ENCODE measurements at regions not wholly inside any gene's neighbourhood (a gene's known extent, or its start where the extent isn't known, plus 50 kb on each side); places are given as distances from the start of the nearest gene placed in this dataset.

DNA sequence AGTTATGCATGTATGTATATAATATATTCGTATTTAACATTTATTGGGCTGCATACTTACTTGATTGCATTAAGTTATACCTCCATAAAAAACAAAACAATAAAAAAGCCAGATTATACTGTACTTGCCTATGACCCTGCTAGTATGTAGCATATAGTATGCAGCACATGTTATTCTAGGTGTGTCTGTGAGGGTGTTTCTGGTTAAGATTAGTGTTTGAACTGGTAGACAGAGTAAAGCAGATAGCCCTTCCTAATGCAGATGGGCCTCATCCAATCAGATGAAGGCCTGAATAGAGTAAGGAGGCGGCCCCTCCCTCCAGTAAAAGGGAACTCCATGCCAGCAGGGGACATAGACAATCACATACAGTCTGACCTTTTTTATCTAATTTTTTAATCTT is 323.3 kb upstream of the USP24 start:
- Mint-ChIP-seq H3K36me3 (ENCODE audit: unreplicated experiment) (no peaks in the 10 kb centered on the region), H3K9me3 (ENCODE audit: unreplicated experiment) (no peaks in the 10 kb centered on the region), H3K27me3 (ENCODE audit: unreplicated experiment) (no peaks in the 10 kb centered on the region), H3K27ac (ENCODE audit: unreplicated experiment) (no peak overlapping the region), H3K4me3 (ENCODE audit: unreplicated experiment) (no peak overlapping the region), H3K4me1 (ENCODE audit: low read depth, unreplicated experiment) (no peaks in the 10 kb centered on the region)
- DNase-seq, result no peak
- no peak for TF ChIP-seq CTCF (IDR thresholded peaks at IDR 0.05; ENCODE audit: partially characterized antibody, unreplicated experiment)

DNA sequence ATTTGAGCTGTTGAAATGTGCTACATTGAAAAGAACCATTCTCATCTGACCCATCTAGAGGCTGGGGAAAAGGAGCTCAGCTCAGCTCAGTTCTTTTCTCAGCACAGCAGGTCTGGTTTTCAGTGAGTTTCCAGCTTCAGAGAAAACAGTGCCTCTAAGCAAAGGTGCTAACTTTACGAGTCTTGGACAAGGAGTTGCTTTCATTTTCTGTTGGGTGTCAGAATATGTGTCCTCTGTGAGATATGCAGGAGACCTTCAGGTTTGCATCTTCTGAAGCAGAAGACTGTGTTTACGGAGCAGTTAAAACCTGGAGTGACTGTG is 321.3 kb upstream of the USP24 start:
- no peak for DNase-seq
- TF ChIP-seq CTCF (IDR thresholded peaks at IDR 0.05; ENCODE audit: partially characterized antibody, unreplicated experiment), result no peak
- Mint-ChIP-seq H3K27ac (ENCODE audit: unreplicated experiment) (no peak overlapping the region), H3K4me3 (ENCODE audit: unreplicated experiment) (no peak overlapping the region), H3K9me3 (ENCODE audit: unreplicated experiment) (no peaks in the 10 kb centered on the region), H3K4me1 (ENCODE audit: low read depth, unreplicated experiment) (no peaks in the 10 kb centered on the region), H3K36me3 (ENCODE audit: unreplicated experiment) (no peaks in the 10 kb centered on the region), H3K27me3 (ENCODE audit: unreplicated experiment) (no peaks in the 10 kb centered on the region)

DNA sequence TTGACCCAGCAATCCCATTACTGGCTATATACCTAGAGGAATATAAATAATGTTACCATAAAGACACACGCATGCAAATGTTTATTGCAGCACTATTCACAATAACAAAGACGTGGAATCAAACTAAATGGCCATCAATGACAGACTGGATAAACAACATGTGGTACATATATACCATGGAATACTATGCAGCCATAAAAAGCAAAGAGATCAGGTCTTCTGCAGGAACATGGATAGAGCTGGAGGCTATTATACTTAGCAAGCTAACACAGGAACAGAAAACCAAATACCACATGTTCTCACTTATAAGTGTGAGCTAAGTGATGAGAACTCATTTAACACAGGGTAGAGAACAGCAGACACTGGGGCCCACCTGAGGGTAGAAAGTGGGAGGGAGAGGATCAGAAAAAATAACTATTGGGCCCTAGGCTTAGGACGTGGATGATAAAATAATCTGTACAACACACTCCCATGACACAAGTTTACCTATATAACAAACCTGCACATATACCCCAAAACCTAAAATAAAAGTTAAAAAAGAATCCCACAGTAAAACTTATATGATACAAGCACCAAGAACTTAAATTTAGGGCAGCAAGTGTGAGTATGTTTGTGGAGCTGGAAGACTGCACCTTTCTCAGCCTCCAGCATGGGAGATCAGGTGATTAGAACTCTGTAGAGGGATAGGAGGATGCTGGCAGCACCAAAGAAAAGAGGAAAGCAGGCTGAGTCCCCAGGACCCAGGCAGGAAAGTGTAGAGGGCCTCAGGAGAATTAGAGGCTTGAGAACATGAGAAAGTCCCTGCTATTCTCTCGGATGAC is 320.8 kb upstream of the USP24 start:
- no peak for DNase-seq
- Mint-ChIP-seq H3K27ac (ENCODE audit: unreplicated experiment) (no peak overlapping the region), H3K9me3 (ENCODE audit: unreplicated experiment) (no peaks in the 10 kb centered on the region), H3K4me3 (ENCODE audit: unreplicated experiment) (no peak overlapping the region), H3K36me3 (ENCODE audit: unreplicated experiment) (no peaks in the 10 kb centered on the region), H3K27me3 (ENCODE audit: unreplicated experiment) (no peaks in the 10 kb centered on the region), H3K4me1 (ENCODE audit: low read depth, unreplicated experiment) (no peaks in the 10 kb centered on the region)
- TF ChIP-seq CTCF (IDR thresholded peaks at IDR 0.05; ENCODE audit: partially characterized antibody, unreplicated experiment), result no peak

DNA sequence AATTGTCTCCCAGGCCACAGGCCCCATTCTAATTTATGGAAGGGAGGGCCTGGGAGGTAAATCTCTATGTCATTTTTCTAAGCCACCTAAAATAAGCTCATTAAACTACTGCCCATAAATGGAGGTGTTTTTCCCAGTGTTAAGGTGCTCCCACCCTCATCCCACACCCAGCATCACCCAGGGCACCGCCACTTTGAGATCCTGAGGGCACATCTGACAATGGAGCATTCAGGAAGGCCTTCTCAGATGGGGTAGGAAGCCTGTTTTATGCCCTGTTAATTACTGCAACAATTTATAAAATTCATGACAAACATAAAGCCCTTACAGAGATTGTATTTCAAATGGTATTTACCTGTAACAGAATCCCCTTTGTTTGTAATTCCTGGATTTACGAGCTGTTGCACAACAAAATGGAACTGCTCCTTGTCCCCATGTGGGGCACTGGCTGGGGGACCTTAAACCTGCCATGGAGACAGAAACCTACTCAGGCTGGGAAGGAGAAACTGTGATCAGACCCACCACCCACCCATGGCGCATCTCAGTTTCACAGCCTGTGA is 319.5 kb upstream of the USP24 start:
- no peaks in the 10 kb centered on the region for H3K4me1 Mint-ChIP-seq (ENCODE audit: low read depth, unreplicated experiment)
- H3K9me3 Mint-ChIP-seq (ENCODE audit: unreplicated experiment), result no peaks in the 10 kb centered on the region
- no peaks in the 10 kb centered on the region for H3K27me3 Mint-ChIP-seq (ENCODE audit: unreplicated experiment)
- no peaks in the 10 kb centered on the region for H3K36me3 Mint-ChIP-seq (ENCODE audit: unreplicated experiment)
- H3K4me3 Mint-ChIP-seq (ENCODE audit: unreplicated experiment), result no peak overlapping the region
- no peak overlapping the region for H3K27ac Mint-ChIP-seq (ENCODE audit: unreplicated experiment)
- no peak for DNase-seq
- no peak for TF ChIP-seq CTCF (IDR thresholded peaks at IDR 0.05; ENCODE audit: partially characterized antibody, unreplicated experiment)

- Mint-ChIP-seq H3K4me1 (ENCODE audit: low read depth, unreplicated experiment) (no peaks in the 10 kb centered on the region), H3K4me3 (ENCODE audit: unreplicated experiment) (no peak overlapping the region), H3K36me3 (ENCODE audit: unreplicated experiment) (no peaks in the 10 kb centered on the region), H3K27me3 (ENCODE audit: unreplicated experiment) (no peaks in the 10 kb centered on the region), H3K9me3 (ENCODE audit: unreplicated experiment) (no peaks in the 10 kb centered on the region), H3K27ac (ENCODE audit: unreplicated experiment) (no peak overlapping the region)
- no peak for TF ChIP-seq CTCF (IDR thresholded peaks at IDR 0.05; ENCODE audit: partially characterized antibody, unreplicated experiment)
- no peak for DNase-seq
Observed at GRCh38 chr1:55531644-55532043, 316.5 kb upstream of the USP24 start.

Data from glutamatergic neuron (in vitro differentiated cells).